HPDE6-E6E7 (cell line): ENCODE measurements at regions not wholly inside any gene's neighbourhood (a gene's known extent, or its start where the extent isn't known, plus 50 kb on each side); places are given as distances from the start of the nearest gene placed in this dataset.
"Not testable (repeated sequence)": the region's sequence is repeated elsewhere in the genome, so short reads cannot be mapped to it uniquely, and the experiment has no call there.

Experiments
- DNase-seq: peaks from one replicate; pipeline ENCODE4 v3.0.0; 2011; ENCODE audit warnings: missing footprints; ENCODE audit errors: extremely low spot score

- no peak for DNase-seq
Measured at GRCh38 chr1:95754412-95754811, 520.4 kb downstream of the RWDD3 start.

GRCh38 chr1:95766036-95766435 is 532.0 kb downstream of the RWDD3 start:
- DNase-seq: no peak

GRCh38 chr1:95770581-95770980 is 536.6 kb downstream of the RWDD3 start:
- DNase-seq: no peak

- DNase-seq: no peak
Measured at GRCh38 chr1:95778217-95778616, 544.2 kb downstream of the RWDD3 start.

GRCh38 chr1:95780836-95781235 is 546.8 kb downstream of the RWDD3 start:
- no peak for DNase-seq

- DNase-seq: no peak
Measured at GRCh38 chr1:95790136-95790535, 556.1 kb downstream of the RWDD3 start.

- DNase-seq: no peak
Measured at GRCh38 chr1:95793893-95794292, 559.9 kb downstream of the RWDD3 start.

DNA sequence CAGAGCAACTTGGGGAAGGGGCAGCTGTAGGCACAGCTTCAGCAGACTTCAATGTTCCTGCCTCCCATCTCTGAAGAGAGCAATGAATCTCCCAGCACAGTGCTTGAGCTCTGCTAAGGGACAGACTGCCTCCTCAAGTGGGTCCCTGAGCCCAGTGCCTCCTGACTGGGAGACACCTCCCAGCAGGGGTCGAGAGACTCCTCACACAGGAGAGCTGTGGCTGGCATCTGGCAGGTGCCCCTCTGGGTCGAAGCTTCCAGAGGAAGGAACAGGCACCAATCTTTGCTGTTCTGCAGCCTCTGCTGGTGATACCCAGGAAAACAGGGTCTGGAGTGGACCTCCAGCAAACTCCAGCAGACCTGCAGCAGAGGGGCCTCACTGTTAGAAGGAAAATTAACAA is 563.8 kb downstream of the RWDD3 start:
- DNase-seq: not testable (repeated sequence)

DNA sequence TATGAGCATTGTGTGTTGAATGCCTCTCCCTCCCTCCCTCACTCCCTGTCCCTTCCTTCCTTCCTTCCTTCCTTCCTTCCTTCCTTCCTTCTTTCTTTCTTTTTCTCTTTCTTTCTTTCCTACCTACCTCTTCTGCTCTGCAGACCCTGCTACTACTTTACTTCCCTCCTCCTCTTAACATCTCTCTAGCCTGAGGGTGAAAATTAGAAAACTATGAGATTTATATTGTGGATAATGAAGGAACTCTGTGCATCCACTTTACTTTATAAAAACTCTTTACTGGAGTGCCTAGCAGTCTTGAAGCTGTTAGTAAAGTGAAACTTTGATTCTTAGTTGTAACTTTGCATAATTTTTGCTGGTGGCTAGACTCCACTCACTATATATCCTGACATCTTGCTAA is 572.2 kb downstream of the RWDD3 start:
- DNase-seq: no peak

- no peak for DNase-seq
Measured at GRCh38 chr1:95809391-95809790, 575.4 kb downstream of the RWDD3 start.

DNA sequence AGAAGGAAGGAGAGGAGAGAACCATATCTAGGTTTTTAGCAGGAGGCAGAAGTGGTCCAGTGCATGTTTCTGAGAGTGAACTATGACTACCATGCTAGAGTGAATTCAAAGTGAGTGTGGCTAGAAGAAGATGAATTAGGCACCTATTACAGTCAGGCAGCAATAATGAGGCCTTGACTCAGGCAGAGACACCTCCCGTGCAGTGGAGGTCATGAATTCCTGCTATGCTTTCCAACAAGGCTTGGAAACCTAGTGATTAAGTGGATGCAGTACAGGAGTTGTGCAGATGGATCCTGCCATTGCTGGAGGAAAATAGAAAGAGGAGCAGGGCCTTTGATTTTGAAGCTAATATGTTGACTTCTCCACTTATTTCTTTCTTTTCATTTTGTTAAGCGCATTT is 581.5 kb downstream of the RWDD3 start:
- no peak for DNase-seq

DNA sequence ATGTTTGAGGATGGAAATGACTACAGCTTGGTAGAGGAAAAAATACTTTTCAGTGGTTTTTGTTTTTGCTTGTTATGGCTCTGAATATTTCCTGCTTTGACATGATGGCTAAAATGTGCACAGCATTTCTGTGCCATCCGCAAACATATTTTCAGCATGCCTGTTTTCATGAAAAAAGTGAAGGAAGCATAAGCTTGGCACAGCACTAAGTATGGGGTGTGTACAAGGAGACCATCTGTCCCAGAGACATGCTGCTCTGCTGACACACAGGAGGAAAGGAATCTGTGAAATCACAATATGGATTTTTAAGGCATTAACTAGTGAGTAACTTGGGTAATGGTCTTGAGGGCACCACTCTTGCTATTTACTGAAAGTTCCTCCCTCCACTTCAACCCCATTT is 595.5 kb downstream of the RWDD3 start:
- DNase-seq: no peak

DNA sequence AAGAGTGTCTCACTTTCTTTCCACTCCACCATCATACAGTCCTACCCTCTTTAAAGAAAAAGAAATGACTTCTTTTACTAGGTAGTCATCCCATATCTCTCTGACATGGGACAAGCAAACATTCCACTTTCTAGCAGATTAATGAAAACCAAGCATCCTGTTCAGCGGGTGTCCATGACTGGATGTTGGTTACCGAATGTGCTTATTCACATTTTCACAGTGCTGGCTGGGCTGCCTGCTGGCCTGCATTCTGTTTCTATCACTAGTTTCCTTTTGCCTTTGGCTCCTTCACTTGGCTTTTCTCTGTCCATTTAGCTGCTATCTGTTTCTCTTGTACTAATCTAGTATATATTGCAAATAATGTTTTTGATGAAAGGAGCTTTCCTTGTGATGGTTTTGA is 598.4 kb downstream of the RWDD3 start:
- DNase-seq: no peak

DNA sequence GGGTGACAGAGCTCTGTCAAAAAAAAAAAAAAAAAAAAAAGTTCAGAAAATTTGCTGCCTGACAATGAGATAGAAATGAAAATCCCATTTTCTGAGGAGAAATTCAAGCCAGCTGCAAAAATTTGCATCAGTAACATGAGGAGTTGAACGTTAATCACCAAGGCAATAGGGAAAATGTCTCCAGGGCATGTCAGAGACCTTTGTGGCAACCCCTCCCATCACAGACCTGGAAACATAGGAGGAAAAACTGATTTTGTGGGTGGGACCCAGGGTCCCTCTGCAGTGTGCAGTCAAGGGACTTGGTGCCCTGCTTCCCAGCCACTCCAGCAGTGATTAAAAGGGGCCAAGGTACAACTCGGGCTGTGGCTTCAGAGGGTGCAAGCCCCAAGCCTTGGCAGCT is 615.4 kb downstream of the RWDD3 start:
- no peak for DNase-seq

DNA sequence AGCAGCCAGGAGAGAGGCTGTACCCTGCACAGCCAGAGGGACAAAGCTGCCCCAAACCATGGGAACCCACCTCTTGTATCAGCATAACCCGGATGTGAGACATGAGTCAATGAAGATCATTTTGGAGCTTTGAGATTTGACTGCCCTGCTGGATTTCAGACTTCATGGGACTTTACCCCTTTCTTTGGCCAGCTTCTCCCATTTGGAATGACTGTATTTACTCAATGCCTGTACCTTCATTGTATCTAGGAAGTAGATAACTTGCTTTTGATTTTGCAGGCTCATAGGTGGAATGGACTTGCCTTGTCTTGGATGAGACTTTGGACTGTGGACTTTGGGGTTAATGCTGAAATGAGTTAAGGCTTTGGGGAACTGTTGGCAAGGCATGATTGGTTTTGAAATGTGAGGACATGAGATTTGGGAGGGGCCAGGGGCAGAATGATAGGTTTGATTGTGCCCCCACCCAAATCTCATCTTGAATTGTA is 616.2 kb downstream of the RWDD3 start:
- DNase-seq: no peak

DNA sequence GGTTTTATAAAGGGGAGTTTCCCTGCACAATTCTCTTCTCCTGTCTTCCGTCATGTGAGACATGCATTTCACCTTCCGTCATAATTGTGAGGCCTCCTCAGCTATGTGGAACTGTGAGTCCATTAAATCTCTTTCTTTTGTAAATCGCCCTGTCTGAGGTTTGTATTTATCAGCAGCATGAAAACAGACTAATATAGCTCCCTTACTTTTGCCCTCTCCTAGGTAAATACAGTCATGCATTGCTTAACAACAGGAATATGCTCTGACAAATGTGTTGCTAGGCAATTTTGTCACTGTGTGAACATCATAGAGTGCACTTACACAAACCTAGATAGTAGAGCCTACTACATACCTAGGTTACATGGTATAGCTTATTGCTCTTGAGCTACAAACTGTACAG is 616.8 kb downstream of the RWDD3 start:
- no peak for DNase-seq

DNA sequence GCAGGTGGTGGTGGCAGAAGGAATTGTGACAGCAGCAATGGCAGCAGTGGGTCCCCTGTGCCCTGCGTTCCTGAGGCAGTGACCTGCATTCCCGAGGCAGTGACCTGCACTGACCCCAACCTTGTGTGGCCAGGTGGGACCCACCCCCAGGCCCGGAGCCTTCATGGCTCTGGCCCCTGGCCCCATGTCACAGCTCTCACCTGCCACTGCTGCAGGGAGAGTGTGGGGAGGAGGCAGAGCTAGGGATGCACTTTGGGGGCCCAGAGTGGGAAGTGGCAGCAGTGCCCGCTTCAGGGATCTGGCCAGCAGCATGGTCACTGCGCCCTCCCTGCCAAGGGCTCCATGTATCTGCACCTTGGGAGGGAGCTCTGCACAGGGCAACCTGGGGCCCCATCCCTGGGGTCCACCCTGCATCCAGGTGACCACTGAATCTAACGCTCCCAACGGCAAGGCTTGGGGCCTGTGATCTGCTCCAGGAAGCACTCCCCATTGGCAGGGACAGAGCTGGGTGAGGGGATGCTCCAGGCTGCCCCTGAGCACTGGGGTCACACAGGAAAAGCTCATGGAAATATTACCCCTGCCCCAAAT is 618.6 kb downstream of the RWDD3 start:
- DNase-seq: no peak

DNA sequence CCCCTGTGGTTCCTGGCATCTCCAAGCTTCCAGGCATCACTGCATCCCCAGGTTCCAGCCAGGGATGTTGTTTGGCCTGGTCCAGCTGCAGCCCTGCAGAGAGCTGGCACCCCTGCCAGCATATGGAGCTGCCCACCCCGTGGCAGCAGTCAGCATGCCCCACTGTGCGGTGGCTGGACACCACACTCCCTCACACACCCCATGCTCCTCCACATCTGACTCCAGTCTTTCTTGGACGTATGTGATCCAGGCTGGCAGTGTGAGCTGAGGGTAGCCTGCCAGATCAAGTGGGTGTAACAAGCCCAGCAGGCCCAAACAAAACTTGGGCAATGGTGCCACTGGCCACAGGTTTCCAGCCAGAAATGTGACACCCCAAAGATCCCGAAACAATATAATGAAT is 620.4 kb downstream of the RWDD3 start:
- DNase-seq: no peak

DNA sequence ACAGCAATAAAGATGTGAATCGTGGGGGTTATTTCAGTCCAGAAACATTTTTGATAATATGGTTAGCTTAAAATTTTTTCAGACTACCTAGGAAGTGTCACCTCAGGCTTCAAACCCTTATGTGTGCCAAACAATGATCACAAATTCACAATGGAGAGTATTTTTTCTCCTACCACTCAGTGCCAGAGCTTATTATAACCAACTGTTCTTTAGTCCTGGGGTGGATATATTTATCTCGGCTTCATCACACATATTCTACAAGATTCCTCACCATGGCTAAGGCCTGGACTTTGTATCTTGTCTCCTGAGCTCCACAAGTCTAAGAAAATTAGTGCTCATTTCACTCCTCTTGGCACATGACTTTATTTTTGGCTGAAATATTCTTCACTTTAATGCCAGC is 629.1 kb downstream of the RWDD3 start:
- DNase-seq: no peak

GRCh38 chr1:95865769-95866168 is 631.8 kb downstream of the RWDD3 start:
- no peak for DNase-seq

GRCh38 chr1:95876276-95876675 is 642.3 kb downstream of the RWDD3 start:
- no peak for DNase-seq

- DNase-seq: no peak
Measured at GRCh38 chr1:95879498-95880050, 645.6 kb downstream of the RWDD3 start.

- no peak for DNase-seq
Measured at GRCh38 chr1:95888941-95889390, 655.0 kb downstream of the RWDD3 start.

- no peak for DNase-seq
Measured at GRCh38 chr1:95889400-95889799, 655.4 kb downstream of the RWDD3 start.
